ENCODE measurements at regions not wholly inside any gene's neighbourhood (a gene's known extent, or its start where the extent isn't known, plus 50 kb on each side); places are given as distances from the start of the nearest gene placed in this dataset.

GRCh38 chr5:93902288-93902687, 160.9 kb upstream of the POU5F2 start:
- H3K27ac ChIP-seq (ENCODE audit: low read length), result no peak overlapping the region
- DNase-seq, result no peak
- H3K4me3 ChIP-seq (ENCODE audit: low read length), result no peak overlapping the region
- intact Hi-C loops (cut with DNase I), result no loop called here
- H3K27me3 ChIP-seq (ENCODE audit: control insufficient read depth, insufficient read depth), result no peaks in the 10 kb centered on the region
- 70% methylated on average over 2 of the region's 2 CpGs for WGBS
- no peak for ATAC-seq
- H3K9me3 ChIP-seq (ENCODE audit: control insufficient read depth, low read length), result no peaks in the 10 kb centered on the region
- H3K4me1 ChIP-seq (ENCODE audit: control insufficient read depth, insufficient read depth, low read length), result no peaks in the 10 kb centered on the region

- no peaks in the 10 kb centered on the region for H3K27me3 ChIP-seq (ENCODE audit: control insufficient read depth, insufficient read depth)
- ATAC-seq (no peak), DNase-seq (no peak)
- H3K9me3 ChIP-seq (ENCODE audit: control insufficient read depth, low read length), result no peaks in the 10 kb centered on the region
- H3K27ac ChIP-seq (ENCODE audit: low read length), result no peak overlapping the region
- WGBS, result 94% methylated on average over 1 of the region's 1 CpG
- H3K4me3 ChIP-seq (ENCODE audit: low read length), result no peak overlapping the region
- H3K4me1 ChIP-seq (ENCODE audit: control insufficient read depth, insufficient read depth, low read length), result no peaks in the 10 kb centered on the region
- intact Hi-C loops (cut with DNase I), result no loop called here
Measured at GRCh38 chr5:93899026-93899600, 157.7 kb upstream of the POU5F2 start.

GRCh38 chr5:93894601-93895354, 153.4 kb upstream of the POU5F2 start:
- no peaks in the 10 kb centered on the region for H3K27me3 ChIP-seq (ENCODE audit: control insufficient read depth, insufficient read depth)
- H3K27ac ChIP-seq (ENCODE audit: low read length), result no peak overlapping the region
- DNase-seq (no peak), ATAC-seq (no peak)
- WGBS, result 63% methylated on average over 9 of the region's 9 CpGs
- H3K4me3 ChIP-seq (ENCODE audit: low read length), result no peak overlapping the region
- H3K4me1 ChIP-seq (ENCODE audit: control insufficient read depth, insufficient read depth, low read length), result no peaks in the 10 kb centered on the region
- intact Hi-C loops (cut with DNase I), result no loop called here
- no peaks in the 10 kb centered on the region for H3K9me3 ChIP-seq (ENCODE audit: control insufficient read depth, low read length)

- H3K27me3 ChIP-seq (ENCODE audit: control insufficient read depth, insufficient read depth), result no peaks in the 10 kb centered on the region
- H3K4me3 ChIP-seq (ENCODE audit: low read length), result no peak overlapping the region
- no peaks in the 10 kb centered on the region for H3K9me3 ChIP-seq (ENCODE audit: control insufficient read depth, low read length)
- no peak overlapping the region for H3K27ac ChIP-seq (ENCODE audit: low read length)
- DNase-seq (no peak), ATAC-seq (no peak)
- intact Hi-C loops (cut with DNase I), result no loop called here
- no peaks in the 10 kb centered on the region for H3K4me1 ChIP-seq (ENCODE audit: control insufficient read depth, insufficient read depth, low read length)
- WGBS, result 96% methylated on average over 5 of the region's 5 CpGs
Measured at GRCh38 chr5:93893075-93893474, 151.7 kb upstream of the POU5F2 start.

GRCh38 chr5:93892481-93892880, 151.1 kb upstream of the POU5F2 start:
- no peak for ATAC-seq
- no peak for DNase-seq
- no peaks in the 10 kb centered on the region for H3K4me1 ChIP-seq (ENCODE audit: control insufficient read depth, insufficient read depth, low read length)
- no peak overlapping the region for H3K4me3 ChIP-seq (ENCODE audit: low read length)
- H3K9me3 ChIP-seq (ENCODE audit: control insufficient read depth, low read length), result no peaks in the 10 kb centered on the region
- H3K27me3 ChIP-seq (ENCODE audit: control insufficient read depth, insufficient read depth), result no peaks in the 10 kb centered on the region
- no peak overlapping the region for H3K27ac ChIP-seq (ENCODE audit: low read length)
- intact Hi-C loops (cut with DNase I), result no loop called here

- H3K4me1 ChIP-seq (ENCODE audit: control insufficient read depth, insufficient read depth, low read length), result no peaks in the 10 kb centered on the region
- no peaks in the 10 kb centered on the region for H3K9me3 ChIP-seq (ENCODE audit: control insufficient read depth, low read length)
- H3K4me3 ChIP-seq (ENCODE audit: low read length), result no peak overlapping the region
- DNase-seq (no peak), ATAC-seq (peak; percentile 39 to 40)
- intact Hi-C loops (cut with DNase I), result no loop called here
- 65% methylated on average over 4 of the region's 4 CpGs for WGBS
- H3K27ac ChIP-seq (ENCODE audit: low read length), result no peak overlapping the region
- H3K27me3 ChIP-seq (ENCODE audit: control insufficient read depth, insufficient read depth), result no peaks in the 10 kb centered on the region
Measured at GRCh38 chr5:93891491-93892480, 150.4 kb upstream of the POU5F2 start.

- H3K4me3 ChIP-seq (ENCODE audit: low read length), result no peak overlapping the region
- WGBS, result 58% methylated on average over 4 of the region's 4 CpGs
- intact Hi-C loops (cut with DNase I), result no loop called here
- H3K27me3 ChIP-seq (ENCODE audit: control insufficient read depth, insufficient read depth), result no peaks in the 10 kb centered on the region
- H3K9me3 ChIP-seq (ENCODE audit: control insufficient read depth, low read length), result no peaks in the 10 kb centered on the region
- DNase-seq (no peak), ATAC-seq (no peak)
- no peak overlapping the region for H3K27ac ChIP-seq (ENCODE audit: low read length)
- no peaks in the 10 kb centered on the region for H3K4me1 ChIP-seq (ENCODE audit: control insufficient read depth, insufficient read depth, low read length)
Measured at GRCh38 chr5:93890657-93891056, 149.3 kb upstream of the POU5F2 start.

- 78% methylated on average over 1 of the region's 1 CpG for WGBS
- intact Hi-C loops (cut with DNase I), result no loop called here
Measured at GRCh38 chr5:93887678-93888077, 146.3 kb upstream of the POU5F2 start.

GRCh38 chr5:93886917-93887361, 145.5 kb upstream of the POU5F2 start:
- ATAC-seq (no peak), DNase-seq (no peak)
- H3K4me1 ChIP-seq (ENCODE audit: control insufficient read depth, insufficient read depth, low read length), result no peaks in the 10 kb centered on the region
- H3K27me3 ChIP-seq (ENCODE audit: control insufficient read depth, insufficient read depth), result no peaks in the 10 kb centered on the region
- no peak overlapping the region for H3K27ac ChIP-seq (ENCODE audit: low read length)
- 3% methylated on average over 1 of the region's 1 CpG for WGBS
- no peak overlapping the region for H3K4me3 ChIP-seq (ENCODE audit: low read length)
- H3K9me3 ChIP-seq (ENCODE audit: control insufficient read depth, low read length), result no peaks in the 10 kb centered on the region
- intact Hi-C loops (cut with DNase I), result no loop called here

More at GRCh38 chr5:93887678-93888077, 146.3 kb upstream of the POU5F2 start:
- no peak overlapping the region for H3K4me3 ChIP-seq (ENCODE audit: low read length)
- ATAC-seq (no peak), DNase-seq (no peak)
- no peak overlapping the region for H3K27ac ChIP-seq (ENCODE audit: low read length)
- no peaks in the 10 kb centered on the region for H3K4me1 ChIP-seq (ENCODE audit: control insufficient read depth, insufficient read depth, low read length)
- H3K9me3 ChIP-seq (ENCODE audit: control insufficient read depth, low read length), result no peaks in the 10 kb centered on the region
- H3K27me3 ChIP-seq (ENCODE audit: control insufficient read depth, insufficient read depth), result no peaks in the 10 kb centered on the region

- Histone ChIP-seq H3K27ac (ENCODE audit: low read length) (no peak overlapping the region), H3K4me1 (ENCODE audit: control insufficient read depth, insufficient read depth, low read length) (no peaks in the 10 kb centered on the region), H3K4me3 (ENCODE audit: low read length) (no peak overlapping the region), H3K9me3 (ENCODE audit: control insufficient read depth, low read length) (no peaks in the 10 kb centered on the region), H3K27me3 (ENCODE audit: control insufficient read depth, insufficient read depth) (no peaks in the 10 kb centered on the region)
- intact Hi-C loops (cut with DNase I), result no loop called here
- WGBS, result 90% methylated on average over 7 of the region's 7 CpGs
- DNase-seq (no peak), ATAC-seq (no peak)
Measured at GRCh38 chr5:93886098-93886806, 144.9 kb upstream of the POU5F2 start.

Data from right cardiac atrium (tissue), 5 donors.